Heart right ventricle (tissue), 16 donors: ENCODE measurements at regions not wholly inside any gene's neighbourhood (a gene's known extent, or its start where the extent isn't known, plus 50 kb on each side); places are given as distances from the start of the nearest gene placed in this dataset.

Experiments
- ATAC-seq, 8 donors: fragments of 200-7000 bp; cut with Tn5 transposase; one replicate each; pipeline ENCODE4 v1.9.1; 2020; ENCODE audit warnings: mild to moderate bottlenecking in 8 of 8, moderate library complexity in 8 of 8, moderate number of reproducible peaks in 1 of 8
- DNase-seq, 2 donors: peaks; one replicate each; pipeline ENCODE4 v3.0.0-alpha.2; 2020
- H3K27ac ChIP-seq, 10 donors: fragments of 200-600 bp; sonication (generic) in 2 of 10; one replicate each; pipeline versions ENCODE4 v1.5.0 to v1.8.0; 2020 to 2022; ENCODE audit warnings: mild to moderate bottlenecking in 3 of 10
- H3K27me3 ChIP-seq, 7 donors: fragments of 200-600 bp; one replicate each; pipeline ENCODE4 v1.8.0; 2021 to 2022; ENCODE audit warnings: mild to moderate bottlenecking in 2 of 7
- H3K36me3 ChIP-seq, 9 donors: fragments of 200-600 bp; sonication (generic) in 1 of 9; one replicate each; pipeline versions ENCODE4 v1.5.0 to v1.8.0; 2020 to 2022; ENCODE audit warnings: mild to moderate bottlenecking in 2 of 9
- H3K4me1 ChIP-seq, 9 donors: fragments of 200-600 bp; sonication (generic) in 1 of 9; one replicate each; pipeline versions ENCODE4 v1.5.0 to v1.8.0; 2020 to 2022; ENCODE audit warnings: mild to moderate bottlenecking in 4 of 9
- H3K4me3 ChIP-seq, 10 donors: fragments of 200-600 bp; sonication (generic) in 2 of 10; one replicate each; pipeline versions ENCODE4 v1.5.0 to v1.8.0; 2020 to 2022; ENCODE audit warnings: mild to moderate bottlenecking in 7 of 10, moderate library complexity in 2 of 10
- H3K9me3 ChIP-seq, 11 donors: fragments of 200-600 bp in 10 of 11; sonication (generic) in 2 of 11; one replicate each; pipeline versions ENCODE4 v1.5.0 to v1.8.0; 2013 to 2022; ENCODE audit warnings: mild to moderate bottlenecking in 2 of 11, control low read depth in 1 of 11, moderate library complexity in 1 of 11
- WGBS, 2 donors: extraction: QIAGEN DNeasy Blood & Tissue Kit; methylation state at CpG; one replicate each; pipeline ENCODE4 v1.1.7; 2013; ENCODE audit warnings: inconsistent platforms in 1 of 2; 5-methylcytosine and 5-hydroxymethylcytosine counted together
- intact Hi-C, 10 donors: fragments of 100-400 bp; cut with DNase I; formaldehyde crosslinking; loops; one replicate each; pipeline versions ENCODE4 v1.11.1 to v1.14.2; 2022
- TF ChIP-seq, protein P1 (sequence below), 9 donors: fragments of 200-600 bp; sonication (generic) in 2 of 9; IDR thresholded peaks; one replicate each; pipeline versions ENCODE4 v1.5.0 to v1.8.0; 2021 to 2022; ENCODE audit warnings: antibody characterized with exemption in 9 of 9, mild to moderate bottlenecking in 5 of 9, moderate library complexity in 1 of 9
- donor health status: Arrhythmogenic right ventricular cardiomyopathy.
- donor health status: ischemic (EF 13 %, LVEDD 7.1; RV severe dilation, severe dysfunction).
- donor health status: healthy with polysubstance abuse.
- donor health status: DM: no; HTN: yes; CAD: no.
- donor health status: DM: no; HTN: no; CAD: no.
- donor health status: ischemic (EF 25% LVEDD 6.9; RV normal size, moderate dysfunction).
- donor health status: ischemic (EF 25% LVEDD 5.7; RV mildly dilated, moderate dysfunction).
- donor health status: healthy.
- donor health status: DM: yes; HTN: yes; CAD: no.
- donor health status: Ischemic cardiomyopathy.
- donor health status: ischemic (EF 35%, LVEDD 5.7; RV mildly dilated, moderate dysfunction).
- donor health status: nonischemic (EF 11% LVEDD 7.7; RV severe dilation, severe dysfunction).
- donor health status: DM: yes; HTN: yes; CAD: no.
- donor health status: PGD.
- donor health status: ischemic (EF 29% LVEDD 5.4; RV normal size, mild dysfunction).
- donor health status: nonischemic (EF 23%, LVEDD 6.1; RV moderate dilation, normal function).

DNA sequence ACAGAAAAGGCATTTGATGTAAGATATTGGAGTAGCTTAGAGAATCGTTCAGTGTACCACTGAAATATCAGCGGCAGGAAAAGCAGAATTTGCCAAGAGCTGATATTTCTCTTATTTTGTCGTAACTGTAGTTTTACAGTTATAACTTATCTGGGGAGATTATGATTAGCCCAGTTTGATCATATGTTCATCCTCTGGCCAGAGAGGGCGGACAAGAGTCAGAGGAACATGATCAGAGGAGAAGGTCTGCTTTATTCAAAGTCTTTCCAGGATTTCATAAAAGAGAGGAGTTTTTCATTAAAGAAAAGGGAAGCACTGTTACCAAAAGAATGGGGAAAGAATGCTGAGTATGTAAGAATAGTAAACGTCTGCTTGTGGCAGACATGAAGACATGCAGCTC lies 1655.6 kb downstream of the DPP10 start:
- Histone ChIP-seq H3K36me3 (no peaks in the 10 kb centered on the region), H3K4me3 (no peak overlapping the region), H3K27me3 (no peaks in the 10 kb centered on the region), H3K4me1 (no peaks in the 10 kb centered on the region), H3K27ac (no peak overlapping the region), H3K9me3 (peaks cover 0 to 27% (median 0%) of the 10 kb centered on the region in 11 donors)
- ATAC-seq (no peak), DNase-seq (no peak)
- 52 to 61% methylated on average over 5 of the region's 5 CpGs for WGBS, 2 donors
- intact Hi-C loops: no loop called here
- TF ChIP-seq, protein P1, sequence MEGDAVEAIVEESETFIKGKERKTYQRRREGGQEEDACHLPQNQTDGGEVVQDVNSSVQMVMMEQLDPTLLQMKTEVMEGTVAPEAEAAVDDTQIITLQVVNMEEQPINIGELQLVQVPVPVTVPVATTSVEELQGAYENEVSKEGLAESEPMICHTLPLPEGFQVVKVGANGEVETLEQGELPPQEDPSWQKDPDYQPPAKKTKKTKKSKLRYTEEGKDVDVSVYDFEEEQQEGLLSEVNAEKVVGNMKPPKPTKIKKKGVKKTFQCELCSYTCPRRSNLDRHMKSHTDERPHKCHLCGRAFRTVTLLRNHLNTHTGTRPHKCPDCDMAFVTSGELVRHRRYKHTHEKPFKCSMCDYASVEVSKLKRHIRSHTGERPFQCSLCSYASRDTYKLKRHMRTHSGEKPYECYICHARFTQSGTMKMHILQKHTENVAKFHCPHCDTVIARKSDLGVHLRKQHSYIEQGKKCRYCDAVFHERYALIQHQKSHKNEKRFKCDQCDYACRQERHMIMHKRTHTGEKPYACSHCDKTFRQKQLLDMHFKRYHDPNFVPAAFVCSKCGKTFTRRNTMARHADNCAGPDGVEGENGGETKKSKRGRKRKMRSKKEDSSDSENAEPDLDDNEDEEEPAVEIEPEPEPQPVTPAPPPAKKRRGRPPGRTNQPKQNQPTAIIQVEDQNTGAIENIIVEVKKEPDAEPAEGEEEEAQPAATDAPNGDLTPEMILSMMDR (IDR thresholded peaks at IDR 0.05): no peak

GRCh38 chr2:116109471-116109870 lies 1667.0 kb downstream of the DPP10 start:
- TF ChIP-seq, protein P1 (IDR thresholded peaks at IDR 0.05): no peak
- Histone ChIP-seq H3K9me3 (peaks cover 0 to 6% (median 0%) of the 10 kb centered on the region in 11 donors), H3K27ac (no peak overlapping the region), H3K4me3 (no peak overlapping the region), H3K4me1 (no peaks in the 10 kb centered on the region), H3K27me3 (no peaks in the 10 kb centered on the region), H3K36me3 (no peaks in the 10 kb centered on the region)
- WGBS, 2 donors: 43 to 50% methylated on average over 1 of the region's 1 CpG
- DNase-seq (no peak), ATAC-seq (no peak)
- intact Hi-C loops: no loop called here

GRCh38 chr2:116117845-116118244 lies 1675.4 kb downstream of the DPP10 start:
- Histone ChIP-seq H3K9me3 (peaks cover 0 to 14% (median 0%) of the 10 kb centered on the region in 11 donors), H3K27ac (no peak overlapping the region), H3K27me3 (no peaks in the 10 kb centered on the region), H3K36me3 (no peaks in the 10 kb centered on the region), H3K4me1 (no peaks in the 10 kb centered on the region), H3K4me3 (no peak overlapping the region)
- TF ChIP-seq, protein P1 (IDR thresholded peaks at IDR 0.05): no peak
- WGBS, 2 donors: 60 to 62% methylated on average over 1 of the region's 1 CpG
- intact Hi-C loops: no loop called here
- DNase-seq (no peak), ATAC-seq (no peak)

GRCh38 chr2:116132833-116133232 lies 1681.7 kb upstream of the DDX18 start:
- no peak overlapping the region for H3K27ac ChIP-seq
- H3K9me3 ChIP-seq: peaks cover 0 to 7% (median 0%) of the 10 kb centered on the region in 11 donors
- intact Hi-C loops: no loop called here
- no peaks in the 10 kb centered on the region for H3K4me1 ChIP-seq
- DNase-seq: no peak
- WGBS, 2 donors: 77 to 82% methylated on average over 10 of the region's 10 CpGs
- TF ChIP-seq, protein P1 (IDR thresholded peaks at IDR 0.05): no peak
- no peak for ATAC-seq
- H3K27me3 ChIP-seq: no peaks in the 10 kb centered on the region
- no peak overlapping the region for H3K4me3 ChIP-seq
- no peaks in the 10 kb centered on the region for H3K36me3 ChIP-seq
